GM18858 (cell line): ENCODE measurements at regions not wholly inside any gene's neighbourhood (a gene's known extent, or its start where the extent isn't known, plus 50 kb on each side); places are given as distances from the start of the nearest gene placed in this dataset.
"Not testable (repeated sequence)": the region's sequence is repeated elsewhere in the genome, so short reads cannot be mapped to it uniquely, and the experiment has no call there.

Source experiments
- ATAC-seq: cut with Tn5 transposase; IDR thresholded peaks from one replicate; pipeline ENCODE4 v1.9.1; 2021; ENCODE audit not compliant: unreplicated experiment

DNA sequence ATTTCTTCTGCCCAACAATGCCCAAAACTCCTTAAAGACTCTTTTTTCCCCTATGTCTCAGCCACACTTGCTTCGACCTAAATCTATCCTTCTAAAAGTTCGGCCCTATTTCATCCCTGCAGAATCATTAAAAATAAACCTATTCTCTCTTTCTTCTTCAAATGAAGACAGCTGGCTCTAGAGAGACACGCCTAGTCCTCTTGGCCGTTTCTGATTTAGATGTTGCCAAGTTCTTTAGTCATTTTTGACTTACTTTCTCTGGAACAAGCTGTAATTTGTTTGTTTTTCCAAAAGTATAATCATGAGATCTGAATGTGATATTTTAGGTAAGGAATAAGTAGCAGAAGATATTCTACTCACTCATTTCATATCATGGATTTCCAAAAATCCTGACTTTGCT lies 211.6 kb downstream of the CENPC start:
- no peak for ATAC-seq

- ATAC-seq: peak; percentile 87
Observed at GRCh38 chr4:67332627-67333026, 212.7 kb downstream of the CENPC start.

DNA sequence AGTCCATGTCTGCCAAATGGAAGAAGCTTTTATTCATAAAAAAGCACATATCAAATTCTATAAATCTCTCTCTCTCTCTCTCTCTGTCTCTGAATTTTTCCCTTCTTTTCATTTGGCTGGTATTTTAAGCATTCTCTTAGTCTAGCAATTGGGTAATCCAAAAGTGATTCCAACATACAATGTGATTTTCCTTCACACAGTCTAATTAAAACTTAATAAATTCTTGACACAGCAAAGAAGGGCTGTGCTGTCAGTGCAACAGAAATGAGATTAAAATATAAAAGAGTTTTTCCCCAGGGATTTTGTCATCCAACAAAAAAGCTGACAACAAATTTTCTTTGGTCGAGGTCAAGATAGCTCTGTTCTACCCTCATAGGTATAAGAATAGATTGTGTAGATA lies 216.9 kb downstream of the CENPC start:
- ATAC-seq: no peak

- no peak for ATAC-seq
Observed at GRCh38 chr4:67328018-67328278, 217.4 kb downstream of the CENPC start.

DNA sequence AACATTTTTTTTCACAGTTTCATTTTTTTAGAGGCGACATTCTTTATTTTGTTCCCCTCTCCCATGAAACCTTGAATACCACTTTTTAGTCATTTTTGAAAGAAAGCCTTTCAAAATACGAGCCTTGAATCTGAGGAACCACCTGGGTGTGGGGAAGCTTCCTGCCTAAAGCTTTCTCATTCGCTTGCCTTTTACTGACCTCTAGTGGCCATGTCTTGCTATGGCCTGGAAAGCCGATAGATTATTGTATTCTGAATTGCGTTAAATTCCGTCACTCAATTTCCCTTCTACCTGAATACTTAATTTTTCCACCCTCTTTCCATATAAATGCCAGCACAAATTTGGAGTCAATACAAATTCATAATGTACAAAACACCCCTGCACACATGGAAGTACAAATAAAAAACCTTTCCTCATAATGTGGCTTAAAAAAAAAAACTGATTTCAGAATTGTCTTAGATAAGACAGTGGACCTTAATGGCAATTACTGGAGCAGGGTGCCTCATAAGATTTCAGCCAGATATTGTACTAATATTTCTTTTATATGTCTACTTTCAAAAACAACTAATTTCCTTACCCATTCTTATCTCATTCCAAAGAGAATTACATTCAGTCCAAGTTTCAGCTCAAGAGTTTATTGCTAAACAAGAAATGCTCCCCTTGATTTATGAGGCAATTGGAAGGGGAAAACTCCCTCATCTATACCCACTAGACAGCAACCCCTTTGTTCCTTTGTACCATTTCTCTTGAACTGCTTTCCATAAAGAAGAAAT lies 217.9 kb downstream of the CENPC start:
- ATAC-seq: peak; percentile 100

DNA sequence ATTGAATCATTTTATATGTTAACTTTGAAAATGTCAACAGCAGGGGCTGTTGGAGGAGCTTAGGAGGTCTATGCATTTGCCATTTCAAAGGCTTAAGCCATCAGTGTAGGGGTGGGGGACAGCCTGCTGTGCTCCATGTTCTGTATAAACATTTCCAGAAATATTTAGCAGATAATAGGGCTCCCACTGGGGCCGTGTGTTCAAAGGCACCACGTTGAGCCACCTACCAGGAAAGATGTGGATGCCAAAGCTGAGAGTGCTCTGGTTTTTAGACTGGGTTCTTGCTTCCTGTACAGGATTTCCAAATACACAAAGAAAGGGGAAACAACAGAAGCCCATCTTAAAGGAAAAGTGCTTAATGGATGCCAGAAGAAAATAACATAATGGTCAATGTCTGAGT lies 219.5 kb downstream of the CENPC start:
- no peak for ATAC-seq

DNA sequence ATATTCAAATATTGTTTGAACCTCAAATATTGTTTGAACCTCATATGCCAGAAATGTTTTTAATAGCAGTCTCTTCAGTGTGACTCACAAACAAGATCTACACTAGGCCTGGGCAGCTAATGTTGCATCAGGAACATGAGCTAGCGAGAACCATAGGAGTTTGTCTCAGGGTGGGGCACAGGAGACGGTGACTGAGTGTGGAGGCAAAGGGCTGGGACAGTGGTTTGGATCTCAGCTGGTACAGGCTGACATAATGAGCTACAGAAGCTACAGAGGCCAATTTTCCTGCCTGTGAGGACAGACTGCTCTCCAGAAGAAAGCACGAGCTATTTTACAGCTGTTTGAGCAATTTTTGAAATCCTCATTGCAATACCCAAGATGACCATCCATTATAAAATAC lies 224.7 kb downstream of the CENPC start:
- ATAC-seq: no peak

- ATAC-seq: not testable (repeated sequence)
Observed at GRCh38 chr4:67319607-67320006, 225.7 kb downstream of the CENPC start.

DNA sequence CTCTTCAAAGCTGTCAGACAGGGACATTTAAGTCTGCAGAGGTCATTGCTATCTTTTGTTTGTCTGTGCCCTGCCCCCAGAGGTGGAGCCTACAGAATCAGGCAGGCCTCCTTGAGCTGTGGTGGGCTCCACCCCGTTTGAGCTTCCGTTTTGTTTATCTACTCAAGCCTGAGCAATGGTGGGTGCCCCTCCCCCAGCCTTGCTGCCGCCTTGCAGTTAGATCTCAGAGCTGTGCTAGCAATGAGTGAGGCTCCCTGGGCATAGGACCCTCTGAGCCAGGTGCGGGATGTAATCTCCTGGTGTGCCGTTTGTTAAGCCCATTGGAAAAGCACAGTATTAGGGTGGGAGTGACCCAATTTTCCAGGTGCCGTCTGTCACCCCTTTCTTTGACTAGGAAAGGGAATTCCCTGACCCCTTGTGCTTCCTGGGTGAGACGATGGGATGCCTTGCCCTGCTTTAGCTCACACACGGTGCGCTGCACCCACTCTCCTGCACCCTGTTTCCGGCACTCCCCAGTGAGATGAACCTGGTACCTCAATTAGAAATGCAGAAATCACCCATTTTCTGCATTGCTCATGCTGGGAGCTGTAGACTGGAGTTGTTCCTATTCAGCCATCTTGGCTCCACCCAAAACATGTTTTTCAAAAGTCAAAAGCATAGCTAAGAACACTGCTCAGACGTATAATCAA lies 244.7 kb downstream of the CENPC start:
- ATAC-seq: not testable (repeated sequence)

DNA sequence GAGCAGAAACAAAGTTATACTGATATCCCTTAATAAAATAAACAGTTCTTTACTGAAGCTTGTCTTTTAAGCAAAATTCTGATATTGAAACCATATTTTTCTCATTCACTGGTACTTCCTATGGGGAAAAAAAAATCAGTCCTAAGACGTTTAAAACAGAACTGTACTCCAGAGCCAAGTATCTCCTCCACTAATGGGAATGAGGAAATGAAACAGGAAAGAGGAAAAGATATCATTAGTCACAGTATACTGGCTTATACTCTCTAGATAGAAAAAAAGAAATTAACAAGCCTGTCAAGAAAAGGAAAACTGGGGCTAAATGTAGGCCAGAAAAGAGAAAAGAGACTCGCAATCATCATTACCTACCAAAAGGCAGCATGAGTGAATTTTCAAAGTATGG lies 252.7 kb downstream of the CENPC start:
- ATAC-seq: no peak

DNA sequence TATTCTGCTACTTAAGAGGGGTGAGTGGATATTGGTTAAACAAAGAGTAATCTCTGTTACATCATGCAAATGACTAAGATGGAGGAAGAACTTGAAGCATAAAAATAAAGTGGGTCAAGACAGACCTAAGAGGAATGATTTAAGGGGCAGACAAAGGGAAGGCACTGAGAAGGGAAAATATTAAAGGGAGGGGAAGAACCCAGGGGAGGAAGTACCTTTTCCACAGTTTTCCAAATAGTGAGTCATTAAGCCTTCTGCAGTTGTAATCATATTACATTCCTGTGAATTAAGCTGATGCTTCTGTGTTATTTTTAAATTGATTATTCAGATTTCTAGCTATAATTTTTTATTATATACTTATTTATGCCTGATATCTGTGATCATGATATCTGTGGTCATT lies 253.3 kb downstream of the CENPC start:
- ATAC-seq: no peak

DNA sequence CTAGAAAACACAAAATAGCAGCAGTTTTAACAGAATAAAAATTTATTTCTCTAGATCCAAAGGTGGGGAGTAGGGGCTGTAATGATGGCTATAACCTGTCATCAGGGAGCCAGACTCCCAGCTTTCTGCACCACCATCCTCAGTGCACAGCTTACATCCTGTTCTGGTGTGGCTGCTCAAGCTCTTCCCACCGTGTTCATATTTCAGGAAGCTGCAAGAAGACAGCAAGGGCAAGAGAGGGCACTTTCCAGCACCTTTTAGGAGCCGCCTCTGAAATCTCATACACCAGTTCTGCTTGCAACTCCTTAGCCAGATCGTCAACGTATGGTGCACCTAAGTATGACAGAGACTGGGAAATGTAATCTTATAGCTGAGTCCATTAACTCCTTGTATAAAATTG lies 253.7 kb downstream of the CENPC start:
- ATAC-seq: no peak

GRCh38 chr4:67288964-67289363 lies 256.3 kb downstream of the CENPC start:
- no peak for ATAC-seq

DNA sequence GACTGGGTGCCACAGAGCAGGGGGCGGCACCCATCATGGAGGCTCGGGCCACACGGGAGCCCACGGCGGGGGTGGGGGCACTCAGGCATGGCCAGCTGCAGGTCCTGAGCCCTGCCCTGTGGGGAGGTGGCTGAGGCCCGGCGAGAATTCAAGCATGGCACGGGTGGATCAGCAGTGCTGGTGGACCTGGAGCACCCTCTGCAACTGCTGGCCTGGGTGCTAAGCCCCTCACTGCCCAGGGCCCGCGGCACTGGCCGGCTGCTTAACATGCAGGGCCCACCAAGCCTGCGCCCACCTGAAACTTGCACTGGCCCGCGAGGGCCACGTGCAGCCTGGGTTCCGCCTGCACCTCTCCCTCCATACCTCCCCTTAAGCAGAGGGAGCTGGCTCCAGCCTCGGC lies 258.6 kb downstream of the CENPC start:
- ATAC-seq: no peak

- no peak for ATAC-seq
Observed at GRCh38 chr4:67282749-67283148, 262.6 kb downstream of the CENPC start.

- ATAC-seq: no peak
Observed at GRCh38 chr4:67275179-67275750, 270.0 kb downstream of the CENPC start.

- ATAC-seq: not testable (repeated sequence)
Observed at GRCh38 chr4:67274671-67275070, 270.6 kb downstream of the CENPC start.

DNA sequence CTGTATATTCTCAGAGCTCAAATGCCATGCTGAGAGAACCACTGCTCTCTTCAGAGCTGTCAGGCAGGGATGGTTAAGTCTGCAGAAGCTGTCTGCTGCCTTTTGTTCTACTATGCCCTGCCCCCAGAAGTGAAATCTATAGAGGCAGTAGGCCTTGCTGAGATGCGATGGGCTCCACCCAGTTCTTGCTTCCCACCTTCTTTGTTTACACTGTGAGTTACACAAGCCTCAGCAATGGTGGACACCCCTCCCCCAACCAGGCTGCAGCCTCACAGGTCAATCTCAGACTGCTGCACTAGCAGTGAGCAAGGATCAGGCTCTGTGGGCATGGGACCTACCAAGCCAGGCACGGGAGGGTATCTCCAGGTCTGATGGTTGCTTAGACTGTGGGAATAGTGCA lies 271.6 kb downstream of the CENPC start:
- no peak for ATAC-seq

GRCh38 chr4:67261971-67262370 lies 283.3 kb downstream of the CENPC start:
- ATAC-seq: no peak

- no peak for ATAC-seq
Observed at GRCh38 chr4:67256388-67257043, 288.8 kb downstream of the CENPC start.

GRCh38 chr4:67250131-67250896 lies 295.0 kb downstream of the CENPC start:
- ATAC-seq: peak; percentile 78
